ENCODE measurements at regions not wholly inside any gene's neighbourhood (a gene's known extent, or its start where the extent isn't known, plus 50 kb on each side); places are given as distances from the start of the nearest gene placed in this dataset.

GRCh38 chr14:97268097-97268496 lies 470.9 kb downstream of the VRK1 start:
- Histone ChIP-seq H3K4me1 (ENCODE audit: control insufficient read depth, insufficient read depth, low read length) (no peaks in the 10 kb centered on the region), H2BK120ac (ENCODE audit: low read depth, low read length) (no peak overlapping the region), H3K36me3 (ENCODE audit: control insufficient read depth, insufficient read depth, low read length) (no peaks in the 10 kb centered on the region), H2BK5ac (ENCODE audit: low read depth, low read length, poor library complexity, severe bottlenecking) (no peak overlapping the region), H3K18ac (ENCODE audit: low read depth, low read length) (no peak overlapping the region), H3K79me1 (ENCODE audit: low read depth in 1 of 2, low read length in 2 of 2) (no peaks in the 10 kb centered on the region), H4K8ac (ENCODE audit: low read depth in 2 of 2, low read length in 2 of 2) (no peak overlapping the region), H4K20me1 (ENCODE audit: insufficient read depth, low read length) (no peaks in the 10 kb centered on the region), H3K23ac (ENCODE audit: low read depth, low read length) (no peak overlapping the region), H4K91ac (ENCODE audit: insufficient read depth, low read depth, low read length) (no peak overlapping the region), H3K27me3 (ENCODE audit: control insufficient read depth, insufficient read depth, low read length) (no peaks in the 10 kb centered on the region), H2BK15ac (ENCODE audit: low read depth, low read length) (no peak overlapping the region), H2AFZ (replicated peaks; ENCODE audit: low read length, poor library complexity) (no peak overlapping the region), H3K4ac (ENCODE audit: low read depth, low read length) (no peak overlapping the region), H3K4me2 (ENCODE audit: low read depth, low read length) (no peak overlapping the region), H2BK20ac (ENCODE audit: low read depth, low read length) (no peak overlapping the region), H3K4me3 (ENCODE audit: insufficient read depth, low read depth, low read length) (no peak overlapping the region), H2AK9ac (replicated peaks; ENCODE audit: low read depth, low read length, poor library complexity) (no peak overlapping the region), H2AK5ac (ENCODE audit: low read depth, low read length) (no peak overlapping the region), H3K56ac (ENCODE audit: extremely low read depth, insufficient read depth, low read length) (no peak overlapping the region), H3K9ac (ENCODE audit: low read depth, low read length) (no peak overlapping the region), H3K14ac (replicated peaks; ENCODE audit: low read depth, low read length) (no peak overlapping the region), H3K9me3 (ENCODE audit: control insufficient read depth, insufficient read depth, low read length) (peaks cover 24% of the 10 kb centered on the region), H3K9me1 (ENCODE audit: insufficient read depth, low read length) (no peaks in the 10 kb centered on the region), H4K5ac (ENCODE audit: low read depth, low read length) (no peak overlapping the region), H3K27ac (ENCODE audit: insufficient read depth, low read length) (no peak overlapping the region)
- TF ChIP-seq RCOR1 (IDR thresholded peaks at IDR 0.05; ENCODE audit: insufficient replicate concordance, low read length) (no peak), MAZ (IDR thresholded peaks at IDR 0.05; ENCODE audit: borderline replicate concordance, low read depth, low read length) (no peak), BHLHE40 (IDR thresholded peaks at IDR 0.05; ENCODE audit: low read depth, low read length) (no peak), CEBPB (IDR thresholded peaks at IDR 0.05; ENCODE audit: low read depth, low read length) (no peak), RFX5 (IDR thresholded peaks at IDR 0.05; ENCODE audit: low read depth, low read length) (no peak), CHD1 (IDR thresholded peaks at IDR 0.05; ENCODE audit: low read depth, low read length) (no peak), FOS (IDR thresholded peaks at IDR 0.05; ENCODE audit: low read depth, low read length) (no peak), RAD21 (IDR thresholded peaks at IDR 0.05; ENCODE audit: low read length) (no peak), NFE2L2 (IDR thresholded peaks at IDR 0.05; ENCODE audit: low read depth, low read length) (no peak), MXI1 (IDR thresholded peaks at IDR 0.05; ENCODE audit: borderline replicate concordance, low read depth, low read length) (no peak), SMC3 (IDR thresholded peaks at IDR 0.05; ENCODE audit: low read depth, low read length) (no peak), USF2 (IDR thresholded peaks at IDR 0.05; ENCODE audit: low read depth, low read length) (no peak), POLR2A (IDR thresholded peaks at IDR 0.05; ENCODE audit: low read depth, low read length) (no peak), MAFK (IDR thresholded peaks at IDR 0.05; ENCODE audit: low read depth, low read length) (no peak)
- TF ChIP-seq, protein P1, sequence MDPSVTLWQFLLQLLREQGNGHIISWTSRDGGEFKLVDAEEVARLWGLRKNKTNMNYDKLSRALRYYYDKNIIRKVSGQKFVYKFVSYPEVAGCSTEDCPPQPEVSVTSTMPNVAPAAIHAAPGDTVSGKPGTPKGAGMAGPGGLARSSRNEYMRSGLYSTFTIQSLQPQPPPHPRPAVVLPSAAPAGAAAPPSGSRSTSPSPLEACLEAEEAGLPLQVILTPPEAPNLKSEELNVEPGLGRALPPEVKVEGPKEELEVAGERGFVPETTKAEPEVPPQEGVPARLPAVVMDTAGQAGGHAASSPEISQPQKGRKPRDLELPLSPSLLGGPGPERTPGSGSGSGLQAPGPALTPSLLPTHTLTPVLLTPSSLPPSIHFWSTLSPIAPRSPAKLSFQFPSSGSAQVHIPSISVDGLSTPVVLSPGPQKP (IDR thresholded peaks at IDR 0.05; ENCODE audit: borderline replicate concordance, low read depth, low read length), result no peak
- TF ChIP-seq, protein P2, sequence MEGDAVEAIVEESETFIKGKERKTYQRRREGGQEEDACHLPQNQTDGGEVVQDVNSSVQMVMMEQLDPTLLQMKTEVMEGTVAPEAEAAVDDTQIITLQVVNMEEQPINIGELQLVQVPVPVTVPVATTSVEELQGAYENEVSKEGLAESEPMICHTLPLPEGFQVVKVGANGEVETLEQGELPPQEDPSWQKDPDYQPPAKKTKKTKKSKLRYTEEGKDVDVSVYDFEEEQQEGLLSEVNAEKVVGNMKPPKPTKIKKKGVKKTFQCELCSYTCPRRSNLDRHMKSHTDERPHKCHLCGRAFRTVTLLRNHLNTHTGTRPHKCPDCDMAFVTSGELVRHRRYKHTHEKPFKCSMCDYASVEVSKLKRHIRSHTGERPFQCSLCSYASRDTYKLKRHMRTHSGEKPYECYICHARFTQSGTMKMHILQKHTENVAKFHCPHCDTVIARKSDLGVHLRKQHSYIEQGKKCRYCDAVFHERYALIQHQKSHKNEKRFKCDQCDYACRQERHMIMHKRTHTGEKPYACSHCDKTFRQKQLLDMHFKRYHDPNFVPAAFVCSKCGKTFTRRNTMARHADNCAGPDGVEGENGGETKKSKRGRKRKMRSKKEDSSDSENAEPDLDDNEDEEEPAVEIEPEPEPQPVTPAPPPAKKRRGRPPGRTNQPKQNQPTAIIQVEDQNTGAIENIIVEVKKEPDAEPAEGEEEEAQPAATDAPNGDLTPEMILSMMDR (conservative IDR thresholded peaks at IDR 0.05; ENCODE audit: low read depth, low read length), result no peak
- ATAC-seq (ENCODE audit: low read depth), result no peak
- CTCF ChIA-PET, result no interaction called here
- in situ Hi-C loops (cut with MboI; ENCODE audit: low sequenced_read_pairs) (no loop called here), dilution Hi-C loops (cut with HindIII; ENCODE audit: low sequenced_read_pairs, unreplicated experiment) (no loop called here), intact Hi-C loops (cut with micrococcal nuclease) (no loop called here)
- POLR2A ChIA-PET (ENCODE audit: unreplicated experiment), result no interaction called here
- no TSS peak for BruUV-seq (replicated peaks)
- no peak for DNase-seq
- WGBS, 2 experiments (ENCODE audit: extremely low coverage in 2 of 2, insufficient read length in 1 of 2), result no CpG with 5 or more reads among the region's 2 CpGs

Measured in IMR-90 (cell line).